HEK293T (cell line): ENCODE measurements at regions not wholly inside any gene's neighbourhood (a gene's known extent, or its start where the extent isn't known, plus 50 kb on each side); places are given as distances from the start of the nearest gene placed in this dataset.

Experiments used
- ELF4 ChIP-seq: fragments of 450-650 bp; IDR thresholded peaks from 2 replicates; pipeline ENCODE4 v1.6.1; 2017; ENCODE audit warnings: antibody characterized with exemption
- L3MBTL2 ChIP-seq: fragments of 450-650 bp; conservative IDR thresholded peaks from 2 replicates; pipeline ENCODE4 v1.6.1; 2016; ENCODE audit warnings: mild to moderate bottlenecking
- SP1 ChIP-seq: fragments of 450-650 bp; IDR thresholded peaks from 2 replicates; pipeline ENCODE4 v1.6.1; 2017
- SUZ12 ChIP-seq: fragments of 450-650 bp; IDR thresholded peaks from 2 replicates; pipeline ENCODE4 v1.6.1; 2016; ENCODE audit warnings: mild to moderate bottlenecking

- no peak for TF ChIP-seq SP1
- no peak for TF ChIP-seq ELF4
- TF ChIP-seq L3MBTL2: no peak
- TF ChIP-seq SUZ12: no peak
Measured at GRCh38 chr15:38823263-38823662, 258.6 kb upstream of the RASGRP1 start.
